22Rv1 (cell line): ENCODE measurements at regions not wholly inside any gene's neighbourhood (a gene's known extent, or its start where the extent isn't known, plus 50 kb on each side); places are given as distances from the start of the nearest gene placed in this dataset.

Experiments used
- ZFX ChIP-seq: fragments of 450-650 bp; IDR thresholded peaks from 2 replicates; pipeline ENCODE4 v1.6.1; 2017; ENCODE audit warnings: antibody characterized with exemption, borderline replicate concordance
- TF ChIP-seq, protein P1 (sequence below): fragments of 450-650 bp; IDR thresholded peaks from 2 replicates; pipeline ENCODE4 v1.5.1; 2017; ENCODE audit warnings: mild to moderate bottlenecking

DNA sequence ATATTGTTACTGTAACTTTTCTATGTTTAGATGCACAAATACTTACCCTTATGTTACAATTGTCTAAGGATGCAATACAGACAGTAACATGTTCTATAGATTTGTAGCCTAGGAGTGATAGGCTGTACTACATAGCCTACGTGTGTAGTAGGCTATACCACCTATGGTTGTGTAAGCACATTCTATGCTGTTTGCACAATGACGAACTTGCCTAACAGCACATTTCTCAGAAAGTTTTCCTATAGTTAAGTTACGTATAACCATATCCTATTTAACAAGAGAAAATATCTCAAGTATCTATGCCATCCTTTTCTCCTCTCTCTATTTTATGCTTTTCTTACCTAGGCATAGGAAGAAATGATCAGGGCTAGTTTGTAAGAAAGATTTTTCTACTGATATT is 710.8 kb upstream of the HTR2C start:
- TF ChIP-seq, protein P1, sequence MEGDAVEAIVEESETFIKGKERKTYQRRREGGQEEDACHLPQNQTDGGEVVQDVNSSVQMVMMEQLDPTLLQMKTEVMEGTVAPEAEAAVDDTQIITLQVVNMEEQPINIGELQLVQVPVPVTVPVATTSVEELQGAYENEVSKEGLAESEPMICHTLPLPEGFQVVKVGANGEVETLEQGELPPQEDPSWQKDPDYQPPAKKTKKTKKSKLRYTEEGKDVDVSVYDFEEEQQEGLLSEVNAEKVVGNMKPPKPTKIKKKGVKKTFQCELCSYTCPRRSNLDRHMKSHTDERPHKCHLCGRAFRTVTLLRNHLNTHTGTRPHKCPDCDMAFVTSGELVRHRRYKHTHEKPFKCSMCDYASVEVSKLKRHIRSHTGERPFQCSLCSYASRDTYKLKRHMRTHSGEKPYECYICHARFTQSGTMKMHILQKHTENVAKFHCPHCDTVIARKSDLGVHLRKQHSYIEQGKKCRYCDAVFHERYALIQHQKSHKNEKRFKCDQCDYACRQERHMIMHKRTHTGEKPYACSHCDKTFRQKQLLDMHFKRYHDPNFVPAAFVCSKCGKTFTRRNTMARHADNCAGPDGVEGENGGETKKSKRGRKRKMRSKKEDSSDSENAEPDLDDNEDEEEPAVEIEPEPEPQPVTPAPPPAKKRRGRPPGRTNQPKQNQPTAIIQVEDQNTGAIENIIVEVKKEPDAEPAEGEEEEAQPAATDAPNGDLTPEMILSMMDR: no peak
- no peak for TF ChIP-seq ZFX
